ENCODE measurements at regions not wholly inside any gene's neighbourhood (a gene's known extent, or its start where the extent isn't known, plus 50 kb on each side); places are given as distances from the start of the nearest gene placed in this dataset.

DNA sequence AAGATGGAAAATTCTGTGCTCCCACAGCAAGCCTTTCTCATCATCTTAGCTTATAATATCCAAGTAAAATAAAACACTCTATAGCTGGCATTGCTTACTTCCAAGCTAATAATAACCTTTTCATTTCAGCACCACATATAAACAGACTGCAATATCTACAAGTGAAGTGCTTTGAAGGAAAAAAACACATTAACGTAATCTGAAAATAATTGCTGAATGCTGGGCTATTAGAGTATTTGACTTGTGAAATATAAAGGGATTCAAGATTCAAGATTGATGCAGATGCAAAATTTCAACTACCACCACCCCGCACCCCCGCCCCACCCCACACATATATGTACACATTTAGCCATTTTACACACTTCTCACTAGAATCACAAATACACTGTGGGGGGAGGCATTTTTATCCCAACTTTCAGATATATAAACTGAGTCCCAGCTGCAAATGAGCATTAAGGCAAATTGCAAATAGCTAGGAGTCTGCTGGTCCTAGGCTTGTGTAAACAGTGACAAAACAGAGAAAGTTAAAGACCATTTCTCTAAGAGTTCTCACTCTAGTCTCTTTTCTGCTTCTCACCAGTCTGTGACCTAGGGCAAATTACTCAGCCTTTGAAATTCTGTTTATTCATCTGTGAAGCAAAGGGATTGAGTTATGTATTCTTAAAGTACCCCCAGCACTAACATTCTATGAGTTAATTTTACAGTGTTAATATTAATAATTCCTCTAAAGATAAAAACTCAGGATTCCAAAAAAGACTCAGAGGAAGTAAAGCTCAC lies 489.4 kb downstream of the PRELID2 start:
- DNase-seq, result no peak

GRCh38 chr5:145341842-145342241 lies 493.3 kb downstream of the PRELID2 start:
- DNase-seq, result no peak

DNA sequence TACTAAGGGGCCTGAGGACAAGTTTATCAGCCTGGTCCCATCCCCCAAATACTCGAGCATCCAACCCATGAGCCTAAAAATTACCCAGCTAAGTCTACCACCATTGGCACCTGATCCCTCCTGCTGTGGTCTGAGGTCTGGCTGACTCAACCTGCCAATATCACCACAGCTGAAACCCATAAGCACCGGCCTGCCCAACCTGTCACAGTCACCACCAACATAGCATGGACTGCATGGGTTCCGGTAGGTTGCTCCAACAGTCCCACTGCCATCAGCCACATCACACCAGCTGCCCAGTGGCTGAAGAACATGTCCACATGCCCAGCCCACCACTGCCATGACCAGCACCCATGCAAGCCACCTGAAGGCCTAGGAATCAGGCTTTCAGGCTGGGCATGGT lies 495.0 kb downstream of the PRELID2 start:
- DNase-seq, result no peak

- DNase-seq, result no peak
Measured at GRCh38 chr5:145324767-145325479, 510.2 kb downstream of the PRELID2 start.

GRCh38 chr5:145324101-145324500 lies 511.0 kb downstream of the PRELID2 start:
- no peak for DNase-seq

- no peak for DNase-seq
Measured at GRCh38 chr5:145316282-145316681, 518.9 kb downstream of the PRELID2 start.

GRCh38 chr5:145307866-145308382 lies 527.2 kb downstream of the PRELID2 start:
- no peak for DNase-seq

DNA sequence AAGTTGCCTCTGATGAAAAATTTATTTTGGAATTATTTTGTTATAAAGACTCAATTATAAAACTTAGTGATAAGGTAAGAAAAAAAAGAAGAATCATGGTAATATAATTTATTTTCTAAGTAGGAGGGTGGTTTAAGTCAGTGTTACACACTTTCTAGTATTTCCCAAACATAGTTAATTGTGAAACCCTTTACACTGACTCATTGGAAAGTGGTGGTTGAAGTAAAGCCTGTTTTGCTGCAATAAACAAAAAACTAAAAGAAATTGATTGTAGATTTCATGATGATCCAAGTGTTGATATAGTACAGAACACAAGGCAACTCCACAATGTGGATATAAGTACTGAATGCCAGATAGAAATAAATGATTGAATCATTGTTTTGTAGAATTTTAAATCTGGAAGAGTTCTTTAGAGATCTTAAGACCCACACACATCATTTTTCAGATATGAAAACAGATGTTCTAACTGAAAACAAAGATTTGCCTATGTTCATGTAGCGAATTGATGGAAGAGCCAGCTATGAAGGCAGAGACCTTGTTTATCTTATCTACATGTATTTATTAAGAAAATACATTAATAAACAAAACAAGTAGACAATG lies 539.8 kb downstream of the PRELID2 start:
- no peak for DNase-seq

GRCh38 chr5:145294331-145294730 lies 540.8 kb downstream of the PRELID2 start:
- no peak for DNase-seq

DNA sequence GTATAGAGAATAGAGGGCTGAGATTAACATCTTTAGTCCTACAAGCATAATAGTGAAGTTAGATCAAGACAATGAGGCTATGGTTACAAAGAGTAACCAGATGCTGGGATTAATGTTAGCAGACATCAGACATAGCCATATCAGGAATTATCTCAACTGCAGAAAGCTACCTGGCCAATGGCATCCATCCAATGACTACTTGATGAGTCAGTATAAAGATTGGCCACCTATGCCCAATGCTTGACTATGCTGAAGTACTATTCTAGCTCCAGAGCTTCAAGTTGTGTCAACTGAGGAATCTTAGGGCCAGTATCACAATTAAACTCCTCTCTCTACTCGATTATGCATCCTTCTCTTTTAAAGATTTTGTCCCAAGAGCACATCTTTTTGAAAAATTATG lies 541.4 kb downstream of the PRELID2 start:
- DNase-seq, result no peak

DNA sequence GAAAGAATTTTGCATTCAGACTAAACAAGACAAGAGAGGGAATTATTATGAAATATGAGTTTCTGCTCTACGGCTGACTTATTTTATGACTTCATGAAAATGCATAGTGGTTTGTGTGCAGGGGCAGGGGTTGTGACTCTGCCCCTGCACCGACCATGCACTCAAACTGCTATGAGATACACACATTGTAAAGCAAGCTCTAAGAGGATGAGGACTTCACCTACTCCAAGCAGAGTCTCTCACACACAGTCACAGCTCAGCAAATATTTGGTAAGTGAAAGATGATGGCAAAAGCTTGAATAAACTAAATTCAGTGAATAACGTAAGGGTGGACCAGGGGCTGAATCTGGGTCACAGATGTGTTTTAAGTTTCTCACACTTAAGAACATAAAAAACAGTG lies 542.9 kb downstream of the PRELID2 start:
- DNase-seq, result no peak

DNA sequence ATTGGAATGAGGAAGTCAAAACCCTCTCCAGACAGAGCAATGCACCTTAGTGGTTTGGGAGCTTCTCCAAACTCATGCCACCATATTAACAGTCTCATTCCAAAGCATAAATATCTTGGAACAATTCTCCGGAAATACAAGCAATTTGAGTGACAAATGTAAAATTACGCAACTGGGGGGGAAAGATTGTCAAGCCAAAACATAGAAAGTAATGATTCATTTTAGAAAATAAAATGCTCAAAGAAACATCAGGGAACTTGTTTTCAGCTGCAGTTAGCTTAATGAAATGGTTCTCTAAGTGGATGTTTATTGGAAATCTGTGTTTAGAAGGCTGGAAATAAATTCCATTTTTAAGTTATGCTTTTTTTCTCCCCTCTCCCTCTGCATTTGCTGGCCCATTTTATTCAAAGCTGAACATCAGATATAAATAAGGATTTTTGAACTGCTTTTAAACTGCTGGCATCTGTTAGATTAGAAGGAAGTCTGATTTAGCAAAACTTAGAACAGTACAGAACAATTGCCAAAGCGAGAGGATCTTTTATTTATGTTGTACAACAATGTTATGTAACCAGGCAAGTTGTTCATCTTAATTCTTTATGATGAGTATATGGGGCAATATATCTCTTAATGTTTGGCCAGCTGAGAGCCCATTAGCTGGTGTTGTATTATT lies 551.9 kb downstream of the PRELID2 start:
- no peak for DNase-seq

- no peak for DNase-seq
Measured at GRCh38 chr5:145280806-145281205, 554.3 kb downstream of the PRELID2 start.

GRCh38 chr5:145280214-145280613 lies 554.9 kb downstream of the PRELID2 start:
- DNase-seq, result no peak

- no peak for DNase-seq
Measured at GRCh38 chr5:145260670-145261069, 574.5 kb downstream of the PRELID2 start.

DNA sequence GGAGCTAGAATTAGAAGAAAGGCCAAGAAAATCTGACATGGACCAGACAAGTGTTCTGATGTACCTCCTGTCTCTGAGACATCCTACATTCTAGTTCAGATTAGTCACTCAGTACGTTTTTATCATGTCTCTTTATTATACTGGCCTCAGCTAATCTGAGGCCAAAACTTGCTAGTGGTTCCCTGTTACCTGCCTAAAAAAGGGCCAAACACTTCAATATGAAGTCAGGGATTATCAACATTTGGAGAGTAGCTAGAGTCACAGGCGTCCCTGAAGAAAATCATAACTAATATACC lies 587.4 kb downstream of the PRELID2 start:
- no peak for DNase-seq

DNA sequence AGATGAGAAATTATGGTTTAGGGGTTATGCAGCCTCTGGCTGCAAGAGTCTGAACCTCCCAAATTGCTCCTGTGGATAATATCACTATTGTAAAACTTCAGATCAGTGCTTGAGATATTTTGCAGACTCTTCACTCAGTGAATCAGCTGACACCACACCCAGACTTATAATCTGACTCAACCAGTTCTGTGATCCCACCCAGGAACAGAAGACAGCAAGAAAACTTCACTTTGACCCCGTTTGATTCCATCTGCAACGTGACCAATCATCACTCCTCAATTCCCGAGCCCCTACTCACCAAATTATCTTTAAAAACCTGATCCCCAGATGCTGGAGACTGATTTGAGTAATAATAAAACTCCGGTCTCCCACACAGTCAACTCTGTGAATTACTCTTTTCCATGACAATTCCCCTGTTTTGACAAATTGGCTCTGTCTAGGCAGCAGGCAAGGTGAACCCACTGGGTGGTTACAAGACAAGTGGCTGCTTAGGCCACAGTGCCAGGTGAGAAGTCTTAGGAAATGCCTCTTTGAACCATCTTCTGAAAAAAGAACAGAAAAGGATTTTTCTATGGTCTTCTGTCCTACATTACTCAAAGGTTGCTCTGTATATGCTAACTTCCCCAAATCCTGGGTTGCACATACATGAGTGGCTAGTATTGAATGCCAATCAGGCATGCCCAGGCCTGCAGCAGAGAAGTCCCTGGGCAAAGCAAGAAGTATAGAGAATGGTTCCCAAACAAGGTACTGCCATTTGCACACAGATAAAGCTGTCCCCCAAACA lies 588.0 kb downstream of the PRELID2 start:
- no peak for DNase-seq

DNA sequence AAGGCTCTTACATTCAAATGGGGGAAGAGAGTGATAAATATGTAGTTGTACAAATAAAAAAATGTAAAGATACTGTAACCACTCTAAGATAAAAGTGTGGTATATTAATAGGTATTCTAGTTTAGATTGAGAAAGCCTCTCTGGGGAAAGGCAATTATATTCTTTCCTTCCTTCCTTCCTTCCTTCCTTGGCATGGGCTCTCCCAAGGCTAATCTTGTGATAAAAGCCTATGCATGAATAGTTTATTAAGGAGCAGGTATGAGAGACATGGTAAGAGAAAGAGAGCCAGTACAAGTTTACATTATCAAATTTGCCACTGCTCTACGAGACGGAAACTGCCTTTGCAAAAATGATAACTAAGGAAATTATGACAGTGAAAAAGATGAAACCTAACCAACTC lies 588.8 kb downstream of the PRELID2 start:
- no peak for DNase-seq

DNA sequence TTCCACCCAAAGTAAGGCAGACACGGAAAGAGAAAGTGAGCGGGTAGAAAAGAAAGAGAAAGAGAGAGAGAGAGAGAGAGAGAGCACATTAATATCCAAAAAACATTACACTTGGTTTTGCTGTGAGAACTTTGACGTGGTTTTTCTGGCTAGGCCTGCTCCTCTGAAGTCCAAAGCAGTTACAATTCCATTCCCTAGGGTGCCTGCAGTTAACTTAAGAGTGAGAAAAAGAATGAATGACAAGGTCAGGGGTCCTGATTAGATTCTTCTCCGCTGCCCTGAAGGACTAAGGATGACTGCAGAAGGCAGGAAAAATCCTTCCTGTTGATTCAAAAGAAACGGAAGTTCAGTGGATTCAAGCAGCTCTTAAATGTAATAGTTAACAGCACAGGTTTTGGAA lies 589.8 kb downstream of the PRELID2 start:
- no peak for DNase-seq

DNA sequence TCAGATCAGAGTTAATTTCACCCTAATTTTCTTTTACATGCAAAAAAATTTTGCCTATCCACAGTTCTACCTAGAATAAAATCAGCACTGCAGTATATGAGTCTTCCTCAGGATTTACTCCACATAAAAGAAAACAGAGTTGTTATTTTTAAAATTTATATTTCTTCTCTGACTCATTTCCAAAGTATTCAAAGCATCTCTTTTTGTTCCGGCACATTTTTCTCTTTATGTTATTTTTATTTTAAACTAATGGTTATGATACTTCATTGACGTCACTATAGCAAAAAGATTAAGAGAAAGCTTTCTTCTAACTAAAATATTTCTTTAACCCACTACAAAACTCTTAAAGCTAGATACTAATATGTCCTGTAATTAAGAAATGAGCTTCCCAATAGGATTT lies 590.4 kb downstream of the PRELID2 start:
- DNase-seq, result no peak

- DNase-seq, result no peak
Measured at GRCh38 chr5:145244251-145244650, 590.9 kb downstream of the PRELID2 start.

DNA sequence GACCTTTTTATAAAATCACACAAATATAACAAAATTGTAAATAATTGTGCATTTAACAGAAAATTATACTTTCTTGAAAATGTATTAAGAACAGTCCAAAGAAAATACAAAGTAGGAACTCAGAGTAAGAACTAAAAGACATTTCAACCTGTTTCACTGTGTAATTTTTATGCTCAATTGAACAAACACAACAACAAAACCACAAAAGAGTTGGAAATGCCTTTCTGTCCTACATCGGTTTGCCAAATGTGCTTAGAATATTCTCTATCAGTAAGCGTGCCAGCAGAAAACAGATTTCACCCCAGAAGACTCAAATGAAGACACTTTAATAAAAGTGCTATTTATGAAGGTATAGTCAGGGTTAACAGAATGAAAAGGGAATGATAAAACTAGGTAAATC lies 592.1 kb downstream of the PRELID2 start:
- no peak for DNase-seq

GRCh38 chr5:145242551-145242950 lies 592.6 kb downstream of the PRELID2 start:
- no peak for DNase-seq
